HEK293 (cell line): ENCODE measurements at regions not wholly inside any gene's neighbourhood (a gene's known extent, or its start where the extent isn't known, plus 50 kb on each side); places are given as distances from the start of the nearest gene placed in this dataset.
A peak's percentile ranks its signal among the peaks of the same experiment; 100 is the strongest.

Source experiments
- CTCF ChIA-PET: fragments of 350-600 bp; formaldehyde crosslinking; extraction: SDS; loops from one replicate; lab custom pipeline; 2021; ENCODE audit warnings: antibody characterized with exemption; lab: Yijun Ruan, JAX
- POLR2A ChIA-PET: fragments of 300-600 bp; formaldehyde crosslinking; extraction: SDS; loops from one replicate; lab custom pipeline; 2020; ENCODE audit warnings: antibody characterized with exemption, inconsistent platforms; lab: Yijun Ruan, JAX
- H3K27ac ChIP-seq: fragments of 200-500 bp; sonication (Bioruptor generic); 2 replicates; pipeline ENCODE4 v1.5.1; 2014; ENCODE audit warnings: low read depth, low read length, control low read depth, inconsistent platforms; ENCODE audit errors: extremely low read depth
- H3K36me3 ChIP-seq, 2 experiments: fragments of 200-500 bp in 1 of 2; sonication (Bioruptor generic) in 1 of 2; 1 replicate in 1 of 2; 2 replicates in 1 of 2; pipeline ENCODE4 v1.5.1; 2014 to 2017; ENCODE audit warnings: inconsistent platforms in 2 of 2, low read length in 2 of 2; ENCODE audit not compliant: control insufficient read depth in 2 of 2, insufficient read depth in 1 of 2
- H3K4me1 ChIP-seq: fragments of 200-500 bp; sonication (Bioruptor generic); 2 replicates; pipeline ENCODE4 v1.5.1; 2014; ENCODE audit warnings: mild to moderate bottlenecking, low read length, inconsistent platforms; ENCODE audit not compliant: control insufficient read depth, insufficient read depth
- H3K4me3 ChIP-seq: 2 replicates; pipeline ENCODE4 v1.5.1; 2011; ENCODE audit warnings: low read depth, mild to moderate bottlenecking, control low read depth, low read length, moderate library complexity
- H3K9me3 ChIP-seq: fragments of 200-500 bp; sonication (Bioruptor generic); 2 replicates; pipeline ENCODE4 v1.5.1; 2014; ENCODE audit warnings: low read depth, low read length, inconsistent platforms; ENCODE audit not compliant: control insufficient read depth, insufficient read depth
- ELK4 ChIP-seq: IDR thresholded peaks from 2 replicates; pipeline ENCODE4 v1.6.1; 2011; ENCODE audit warnings: mild to moderate bottlenecking, low read depth, low read length, borderline replicate concordance
- HOXA7 ChIP-seq: sonication (generic); formaldehyde crosslinking; IDR thresholded peaks from 2 replicates; pipeline ENCODE4 v1.8.1; 2022; ENCODE audit warnings: missing genetic modification reagents, borderline replicate concordance
- KLF8 ChIP-seq: fragments of 450-650 bp; formaldehyde crosslinking; IDR thresholded peaks from 2 replicates; pipeline ENCODE4 v1.5.1; 2016; ENCODE audit warnings: missing biosample characterization, missing genetic modification characterization
- PRDM4 ChIP-seq: fragments of 450-650 bp; formaldehyde crosslinking; IDR thresholded peaks from 2 replicates; pipeline ENCODE4 v1.5.1; 2017; ENCODE audit warnings: missing biosample characterization, missing genetic modification characterization
- ZBTB20 ChIP-seq: fragments of 450-650 bp; formaldehyde crosslinking; IDR thresholded peaks from 2 replicates; pipeline ENCODE4 v1.5.1; 2016; ENCODE audit warnings: missing biosample characterization, missing genetic modification characterization
- ZBTB44 ChIP-seq: fragments of 450-650 bp; IDR thresholded peaks from 2 replicates; pipeline ENCODE4 v1.5.1; 2018; ENCODE audit warnings: missing biosample characterization, mild to moderate bottlenecking, missing genetic modification characterization
- ZFP69B ChIP-seq: fragments of 450-650 bp; formaldehyde crosslinking; IDR thresholded peaks from 2 replicates; pipeline ENCODE4 v1.5.1; 2016; ENCODE audit warnings: missing biosample characterization, missing genetic modification characterization
- ZIC2 ChIP-seq: fragments of 450-650 bp; formaldehyde crosslinking; IDR thresholded peaks from 2 replicates; pipeline ENCODE4 v1.5.1; 2016; ENCODE audit warnings: missing biosample characterization, missing genetic modification characterization
- ZNF114 ChIP-seq: fragments of 450-650 bp; formaldehyde crosslinking; IDR thresholded peaks from 2 replicates; pipeline ENCODE4 v1.5.0; 2017; ENCODE audit warnings: missing biosample characterization, missing genetic modification characterization
- ZNF133 ChIP-seq: fragments of 450-650 bp; formaldehyde crosslinking; IDR thresholded peaks from 2 replicates; pipeline ENCODE4 v1.5.1; 2016; ENCODE audit warnings: missing biosample characterization, missing genetic modification characterization
- ZNF140 ChIP-seq: fragments of 450-650 bp; formaldehyde crosslinking; IDR thresholded peaks from 2 replicates; pipeline ENCODE4 v1.5.1; 2016; ENCODE audit warnings: missing biosample characterization, missing genetic modification characterization
- ZNF146 ChIP-seq: fragments of 450-650 bp; formaldehyde crosslinking; IDR thresholded peaks from 2 replicates; pipeline ENCODE4 v1.5.1; 2016; ENCODE audit warnings: missing biosample characterization, missing genetic modification characterization
- ZNF19 ChIP-seq: fragments of 450-650 bp; formaldehyde crosslinking; IDR thresholded peaks from 2 replicates; pipeline ENCODE4; 2016; ENCODE audit warnings: missing biosample characterization, missing genetic modification characterization, low read depth
- ZNF211 ChIP-seq: fragments of 450-650 bp; formaldehyde crosslinking; IDR thresholded peaks from 2 replicates; pipeline ENCODE4 v1.5.1; 2016; ENCODE audit warnings: low read depth, missing biosample characterization, missing genetic modification characterization
- ZNF24 ChIP-seq: fragments of 450-650 bp; formaldehyde crosslinking; IDR thresholded peaks from 2 replicates; pipeline ENCODE4 v1.5.1; 2016; ENCODE audit warnings: missing biosample characterization, missing genetic modification characterization
- ZNF266 ChIP-seq: fragments of 450-650 bp; formaldehyde crosslinking; IDR thresholded peaks from 2 replicates; pipeline ENCODE4 v1.5.1; 2016; ENCODE audit warnings: missing biosample characterization, missing genetic modification characterization, low read depth
- ZNF302 ChIP-seq: fragments of 450-650 bp; formaldehyde crosslinking; IDR thresholded peaks from 2 replicates; pipeline ENCODE4 v1.5.1; 2016; ENCODE audit warnings: missing biosample characterization, missing genetic modification characterization, low read depth
- ZNF341 ChIP-seq: fragments of 450-650 bp; formaldehyde crosslinking; IDR thresholded peaks from 2 replicates; pipeline ENCODE4; 2016; ENCODE audit warnings: low read depth, missing biosample characterization, missing genetic modification characterization
- ZNF394 ChIP-seq: fragments of 450-650 bp; formaldehyde crosslinking; IDR thresholded peaks from 2 replicates; pipeline ENCODE4 v1.5.1; 2016; ENCODE audit warnings: missing biosample characterization, missing genetic modification characterization, mild to moderate bottlenecking, moderate library complexity, borderline replicate concordance
- ZNF654 ChIP-seq: fragments of 450-650 bp; formaldehyde crosslinking; IDR thresholded peaks from 2 replicates; pipeline ENCODE4 v1.5.1; 2016; ENCODE audit warnings: low read depth, missing biosample characterization, missing genetic modification characterization
- ZNF664 ChIP-seq: fragments of 450-650 bp; formaldehyde crosslinking; IDR thresholded peaks from 2 replicates; pipeline ENCODE4 v1.5.1; 2016; ENCODE audit warnings: missing biosample characterization, missing genetic modification characterization
- ZNF776 ChIP-seq: fragments of 450-650 bp; formaldehyde crosslinking; IDR thresholded peaks from 2 replicates; pipeline ENCODE4 v1.5.0; 2017; ENCODE audit warnings: missing biosample characterization, missing genetic modification characterization, borderline replicate concordance
- ZXDB ChIP-seq: fragments of 450-650 bp; formaldehyde crosslinking; IDR thresholded peaks from 2 replicates; pipeline ENCODE4 v1.5.1; 2016; ENCODE audit warnings: missing biosample characterization, missing genetic modification characterization

GRCh38 chr2:223247136-223247535 lies 195.1 kb downstream of the KCNE4 start:
- POLR2A ChIA-PET, result no interaction called here
- no peaks in the 10 kb centered on the region for H3K9me3 ChIP-seq
- TF ChIP-seq ZIC2 (tag by site-specific recombination) (no peak), ZNF654 (tag by site-specific recombination) (peak; percentile 42), ZNF211 (tag by site-specific recombination) (no peak), ZBTB20 (tag by site-specific recombination) (no peak), ELK4 (no peak), ZNF394 (tag by site-specific recombination) (no peak), ZNF302 (no peak), ZNF140 (tag by site-specific recombination) (no peak)
- no peaks in the 10 kb centered on the region for H3K36me3 ChIP-seq
- H3K27ac ChIP-seq, result no peak overlapping the region
- no peak overlapping the region for H3K4me3 ChIP-seq
- CTCF ChIA-PET, result interaction anchor here (0.6 to 2.7 kb wide), 25 partner anchors 10 to 1094 kb away, joined by 3 to 11 read pairs (median 3); no protein-coding TSS in a partner anchor
- no peaks in the 10 kb centered on the region for H3K4me1 ChIP-seq

- POLR2A ChIA-PET, result no interaction called here
- H3K27ac ChIP-seq, result no peak overlapping the region
- no peaks in the 10 kb centered on the region for H3K4me1 ChIP-seq
- H3K9me3 ChIP-seq, result no peaks in the 10 kb centered on the region
- no peak overlapping the region for H3K4me3 ChIP-seq
- CTCF ChIA-PET, result interaction anchor here (1.3 kb wide), 1 partner anchor 56 kb away, joined by 3 read pairs; no protein-coding TSS in a partner anchor
- TF ChIP-seq ZNF341 (tag by site-specific recombination), result no peak
- no peak for TF ChIP-seq ELK4
- no peak for TF ChIP-seq ZBTB44 (tag by site-specific recombination)
- TF ChIP-seq ZNF24 (tag by site-specific recombination), result no peak
- no peak for TF ChIP-seq PRDM4 (tag by site-specific recombination)
- TF ChIP-seq ZNF133 (tag by site-specific recombination), result no peak
- TF ChIP-seq KLF8 (tag by site-specific recombination), result no peak
- no peak for TF ChIP-seq ZXDB (tag by site-specific recombination)
- TF ChIP-seq ZNF146, result no peak
- TF ChIP-seq ZFP69B (tag by site-specific recombination), result no peak
- no peak for TF ChIP-seq HOXA7 (CRISPR knock-in tag)
- TF ChIP-seq ZNF114 (tag by site-specific recombination), result no peak
- no peak for TF ChIP-seq ZNF19 (tag by site-specific recombination)
- TF ChIP-seq ZNF776 (tag by site-specific recombination), result no peak
- TF ChIP-seq ZNF664, result no peak
- no peak for TF ChIP-seq ZNF266 (tag by site-specific recombination)
- no peaks in the 10 kb centered on the region for H3K36me3 ChIP-seq
Observed at GRCh38 chr2:223251656-223252229, 199.8 kb downstream of the KCNE4 start.
